ENCODE measurements at regions not wholly inside any gene's neighbourhood (a gene's known extent, or its start where the extent isn't known, plus 50 kb on each side); places are given as distances from the start of the nearest gene placed in this dataset.

GRCh38 chr22:47659467-47660223 lies 897.2 kb downstream of the TBC1D22A start:
- DNase-seq (ENCODE audit: low read depth): no peak

GRCh38 chr22:47658182-47658581 lies 895.7 kb downstream of the TBC1D22A start:
- DNase-seq (ENCODE audit: low read depth): no peak

GRCh38 chr22:47657224-47657623 lies 894.8 kb downstream of the TBC1D22A start:
- DNase-seq (ENCODE audit: low read depth): no peak

DNA sequence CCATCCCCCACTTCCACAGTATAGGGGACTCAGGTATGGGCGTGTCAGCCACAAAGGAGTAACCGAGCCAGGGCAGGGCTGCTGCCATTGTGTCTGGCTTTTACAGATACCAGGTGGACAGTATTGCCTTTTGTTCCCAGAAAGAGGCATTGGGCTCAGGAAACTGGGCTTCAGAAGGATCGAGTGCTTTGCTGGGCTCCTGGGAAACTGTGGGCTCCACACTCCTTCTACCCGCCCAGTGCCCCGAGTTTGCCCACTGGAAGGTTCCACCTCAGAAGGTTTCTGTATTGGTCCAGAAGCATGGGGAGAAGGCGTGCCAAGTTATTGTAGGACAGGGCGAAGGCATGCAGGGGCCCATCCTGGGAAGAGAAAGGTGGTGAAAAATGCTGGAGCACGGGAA lies 894.4 kb downstream of the TBC1D22A start:
- no peak for DNase-seq (ENCODE audit: low read depth)

GRCh38 chr22:47655930-47656329 lies 893.5 kb downstream of the TBC1D22A start:
- no peak for DNase-seq (ENCODE audit: low read depth)

DNA sequence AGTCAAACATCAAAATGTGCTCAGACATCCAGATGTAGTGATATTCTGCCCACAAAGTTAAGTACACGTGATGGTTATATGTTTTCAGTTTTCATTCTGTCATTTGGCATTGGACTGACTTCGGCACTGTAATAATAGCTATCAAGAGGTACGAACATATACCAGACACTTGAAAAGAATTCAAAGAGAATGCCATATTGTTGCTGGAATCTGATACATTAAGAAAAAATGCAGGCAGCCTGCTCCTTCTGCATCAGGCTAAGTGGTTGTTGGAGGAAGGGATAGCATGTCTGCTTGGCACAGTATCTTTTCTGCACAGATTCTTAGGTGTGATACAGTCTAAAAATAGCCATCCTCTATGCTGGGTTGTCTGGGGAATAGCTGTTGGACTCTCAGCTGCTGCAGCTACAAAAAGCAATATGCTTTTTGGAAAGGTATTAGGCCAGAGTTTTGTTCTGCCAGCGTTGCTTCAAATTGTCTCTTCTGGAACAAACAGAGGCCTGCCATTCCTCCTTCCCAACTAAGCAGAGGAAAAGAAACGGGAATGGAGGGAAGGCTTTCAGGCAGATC lies 892.6 kb downstream of the TBC1D22A start:
- no peak for DNase-seq (ENCODE audit: low read depth)

- no peak for DNase-seq (ENCODE audit: low read depth)
Observed at GRCh38 chr22:47653921-47654320, 891.5 kb downstream of the TBC1D22A start.

GRCh38 chr22:47651216-47651987 lies 889.0 kb downstream of the TBC1D22A start:
- no peak for DNase-seq (ENCODE audit: low read depth)

GRCh38 chr22:47647720-47648119 lies 885.3 kb downstream of the TBC1D22A start:
- DNase-seq (ENCODE audit: low read depth): no peak

GRCh38 chr22:47647181-47647580 lies 884.7 kb downstream of the TBC1D22A start:
- no peak for DNase-seq (ENCODE audit: low read depth)

GRCh38 chr22:47645923-47646322 lies 883.5 kb downstream of the TBC1D22A start:
- DNase-seq (ENCODE audit: low read depth): no peak

- DNase-seq (ENCODE audit: low read depth): no peak
Observed at GRCh38 chr22:47645450-47645914, 883.0 kb downstream of the TBC1D22A start.

DNA sequence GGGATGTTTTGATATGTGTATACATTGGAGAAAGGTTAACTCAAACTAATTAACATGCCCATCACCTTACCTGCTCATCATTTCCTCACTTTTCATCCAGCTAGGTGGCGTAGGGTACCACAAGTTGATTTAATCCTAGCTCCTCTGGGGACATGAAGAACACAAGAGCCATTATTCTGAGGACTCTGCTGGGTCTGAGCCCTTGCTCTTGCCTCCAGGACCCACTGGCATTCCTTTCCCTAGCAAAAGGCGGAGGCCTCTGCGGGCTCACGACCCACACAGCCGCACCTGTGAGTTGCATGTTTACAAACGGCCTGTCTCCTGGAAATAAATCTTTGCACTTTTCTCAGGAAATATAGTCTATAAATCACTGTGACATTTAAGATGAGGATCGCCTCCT lies 871.9 kb downstream of the TBC1D22A start:
- no peak for DNase-seq (ENCODE audit: low read depth)

GRCh38 chr22:47633111-47633510 lies 870.7 kb downstream of the TBC1D22A start:
- no peak for DNase-seq (ENCODE audit: low read depth)

GRCh38 chr22:47632701-47633100 lies 870.3 kb downstream of the TBC1D22A start:
- DNase-seq (ENCODE audit: low read depth): no peak

DNA sequence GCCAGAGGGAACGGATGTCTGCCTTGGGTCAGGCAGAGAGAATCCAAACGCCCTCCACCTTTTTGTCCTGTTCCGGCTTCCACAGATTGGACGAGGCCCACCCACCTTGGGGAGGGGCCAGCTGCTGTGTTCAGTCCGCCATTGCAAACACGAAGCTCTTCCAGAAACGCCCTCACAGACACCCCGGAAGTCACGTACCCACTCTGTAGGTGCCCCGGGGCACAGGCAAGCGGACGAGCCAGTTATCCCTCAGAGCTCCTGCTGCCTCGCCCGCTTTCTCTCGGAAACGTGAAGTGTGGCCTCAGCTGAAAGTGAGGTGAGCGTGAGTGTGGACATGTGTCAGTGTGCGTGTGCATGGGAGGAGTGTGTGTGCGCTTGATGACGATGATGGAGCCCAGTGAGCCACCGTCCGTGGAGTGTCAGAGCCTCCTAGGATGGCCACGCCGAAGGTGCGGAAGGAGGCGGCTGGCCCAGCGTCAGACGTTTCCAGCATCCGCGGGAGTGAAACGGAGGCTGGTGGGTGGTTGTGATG lies 869.2 kb downstream of the TBC1D22A start:
- DNase-seq (ENCODE audit: low read depth): no peak

DNA sequence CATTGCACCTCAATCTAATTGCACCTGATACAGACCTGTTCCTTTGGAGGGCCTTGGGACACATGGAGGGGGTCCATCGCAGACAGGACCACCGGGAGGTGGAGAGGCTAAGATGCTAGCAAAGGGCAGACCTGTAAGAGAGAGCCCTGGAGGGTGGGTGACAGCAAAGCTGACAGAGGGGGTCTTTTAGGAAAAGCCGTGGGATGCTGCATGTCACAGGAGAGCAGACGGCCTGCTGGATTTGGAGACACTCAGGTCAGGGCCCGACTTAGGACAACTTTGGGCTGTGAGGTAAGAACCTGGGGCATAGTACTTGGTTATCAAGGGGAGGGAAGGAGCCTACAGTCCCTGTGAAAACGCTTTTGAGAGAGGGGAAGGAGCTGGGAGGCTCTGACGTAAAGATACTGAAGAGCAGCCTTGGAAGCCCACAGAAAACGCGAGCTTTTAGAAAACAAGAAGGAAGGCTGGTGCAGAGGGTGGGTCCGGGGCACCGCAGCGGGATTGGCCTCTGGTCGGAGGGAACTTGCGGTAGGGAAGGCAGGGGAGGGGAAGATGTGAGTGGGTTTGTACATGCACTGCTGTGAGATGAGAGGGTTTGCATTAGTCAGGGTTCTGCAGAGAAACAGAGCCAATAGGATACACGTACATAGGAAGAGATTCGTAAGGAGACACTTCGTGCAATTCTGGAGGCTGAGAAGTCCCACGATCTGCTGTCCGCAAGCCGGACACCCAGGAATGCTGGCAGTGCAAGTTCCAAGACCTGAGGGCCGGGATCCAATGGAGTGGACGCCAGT lies 868.5 kb downstream of the TBC1D22A start:
- no peak for DNase-seq (ENCODE audit: low read depth)

- no peak for DNase-seq (ENCODE audit: low read depth)
Observed at GRCh38 chr22:47629791-47630655, 867.6 kb downstream of the TBC1D22A start.

DNA sequence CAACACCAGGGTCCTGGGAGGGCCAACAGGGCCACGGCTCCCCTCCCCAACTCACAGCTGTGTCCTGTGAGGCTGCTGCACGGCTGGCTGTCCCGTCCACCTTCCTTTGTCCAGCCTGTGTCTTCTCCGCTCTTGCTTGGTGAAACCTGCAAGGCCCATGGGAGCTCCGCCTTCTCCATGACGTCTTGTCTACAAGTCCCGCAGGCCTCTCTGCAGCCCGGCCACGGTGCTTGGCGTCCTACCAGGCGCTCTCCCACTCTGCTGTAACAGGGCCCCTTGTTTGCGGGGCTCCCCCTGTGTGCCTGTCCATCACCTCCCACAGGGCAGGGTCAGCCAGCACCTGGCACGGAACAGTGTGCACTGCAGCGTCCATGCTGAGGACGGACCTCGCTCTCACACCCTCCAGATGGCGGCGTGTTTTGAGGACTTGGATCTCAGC lies 866.8 kb downstream of the TBC1D22A start:
- DNase-seq (ENCODE audit: low read depth): no peak

DNA sequence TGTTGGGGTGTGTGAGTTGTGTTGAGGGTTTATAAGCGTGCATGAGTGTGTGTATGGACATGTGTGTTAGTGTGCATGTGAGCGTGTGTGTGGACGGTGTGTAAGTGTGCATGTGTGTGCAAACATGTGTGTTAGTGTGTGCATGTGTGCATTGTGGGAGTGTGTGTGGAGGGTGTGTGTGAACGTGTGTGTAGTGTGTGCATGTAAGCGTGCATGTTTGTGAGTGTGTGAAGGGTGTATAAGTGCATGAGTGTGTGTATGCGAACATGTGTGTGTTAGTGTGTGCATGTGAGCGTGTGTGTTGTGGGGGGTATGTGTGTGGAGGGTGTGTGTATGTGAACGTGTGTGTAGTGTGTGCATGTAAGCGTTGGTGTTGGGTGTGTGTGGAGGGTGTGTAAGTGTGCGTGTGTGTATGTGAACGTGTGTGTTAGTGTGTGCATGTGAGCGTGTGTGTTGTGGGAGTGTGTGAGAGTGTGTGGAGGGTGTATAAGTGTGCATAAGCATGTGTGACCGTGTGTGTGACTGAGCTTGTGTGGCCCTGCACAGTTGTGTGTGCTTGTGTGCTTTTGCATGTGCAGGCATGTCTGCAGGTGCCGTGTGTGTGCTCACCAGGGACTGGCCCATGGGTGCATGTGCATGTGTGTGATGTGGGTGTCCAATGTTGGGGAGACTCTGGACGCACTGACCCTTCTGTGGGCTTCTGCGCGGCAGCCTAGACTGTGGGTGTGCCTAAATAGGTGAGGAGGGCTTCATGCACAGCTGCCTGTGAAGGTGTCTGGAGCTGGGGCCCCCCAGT lies 866.2 kb downstream of the TBC1D22A start:
- no peak for DNase-seq (ENCODE audit: low read depth)
